Spinal cord (tissue), 9 donors: ENCODE measurements at regions not wholly inside any gene's neighbourhood (a gene's known extent, or its start where the extent isn't known, plus 50 kb on each side); places are given as distances from the start of the nearest gene placed in this dataset.

Source experiments
- DNase-seq, 6 donors: peaks; one replicate each; pipeline versions ENCODE4 v3.0.0 to v3.0.0-alpha.2; 2013 to 2015; ENCODE audit warnings: low spot score in 6 of 6, low read depth in 4 of 6
- H3K27ac ChIP-seq: one replicate; pipeline ENCODE4 v1.5.1; 2013; ENCODE audit warnings: low read depth, low read length, control low read depth
- H3K27me3 ChIP-seq: one replicate; pipeline ENCODE4 v1.6.1; 2013; ENCODE audit warnings: low read length; ENCODE audit not compliant: control insufficient read depth, insufficient read depth
- H3K36me3 ChIP-seq: one replicate; pipeline ENCODE4 v1.6.1; 2013; ENCODE audit warnings: low read length; ENCODE audit not compliant: control insufficient read depth, insufficient read depth
- H3K4me1 ChIP-seq: one replicate; pipeline ENCODE4 v1.6.1; 2013; ENCODE audit warnings: low read length; ENCODE audit not compliant: control insufficient read depth, insufficient read depth
- H3K4me3 ChIP-seq: one replicate; pipeline ENCODE4 v1.5.1; 2013; ENCODE audit warnings: low read depth, low read length, control low read depth
- H3K9me3 ChIP-seq: one replicate; pipeline ENCODE4 v1.6.1; 2013; ENCODE audit warnings: low read length; ENCODE audit not compliant: control insufficient read depth, insufficient read depth
- WGBS: methylation state at CpG from one replicate; pipeline ENCODE4 v1.1.5; 2013; ENCODE audit warnings: missing lambda C conversion rate; ENCODE audit not compliant: insufficient coverage; 5-methylcytosine and 5-hydroxymethylcytosine counted together
- donor health status: healthy.

DNA sequence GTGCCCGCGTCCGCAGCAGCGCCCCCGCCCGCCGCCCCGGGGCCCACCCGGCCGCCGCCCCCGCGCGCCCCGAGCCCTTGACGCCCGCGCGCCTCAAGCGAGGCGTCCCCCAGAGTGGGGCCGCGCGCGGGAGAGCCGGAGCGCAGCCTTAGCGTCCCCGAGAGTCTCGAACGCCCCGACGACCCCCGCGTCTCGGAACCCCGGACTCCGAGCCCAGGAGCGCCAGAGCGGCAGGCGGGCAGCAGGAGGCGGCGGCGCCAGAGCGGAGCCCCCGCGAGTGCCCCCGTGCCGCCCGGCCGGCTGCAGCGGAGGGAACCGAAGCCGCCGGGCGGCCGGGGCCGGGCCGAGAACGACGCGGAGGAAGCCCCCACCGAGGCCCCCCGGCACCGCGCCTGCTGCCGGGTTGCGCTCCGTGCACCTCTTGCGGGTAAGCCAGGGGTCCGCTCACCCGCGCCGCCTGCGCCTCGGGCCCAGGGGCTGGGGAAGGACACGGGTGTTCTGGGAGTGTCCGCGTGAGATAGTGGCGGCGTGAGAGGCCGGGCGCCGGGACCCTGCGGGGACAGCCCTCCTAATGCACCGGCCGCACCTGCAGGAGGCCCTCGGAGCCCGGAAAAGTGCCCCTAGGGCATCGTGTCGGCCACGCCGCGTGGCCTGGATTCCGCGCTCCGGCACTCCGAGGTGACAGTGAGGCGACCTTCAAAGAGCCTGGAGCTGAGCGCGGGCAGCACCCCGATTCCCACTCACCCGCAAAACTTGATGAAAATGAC is 52.0 kb upstream of the ULK4 start:
- under 1% methylated on average over 103 of the region's 103 CpGs for WGBS
- peak in 1 of 6 donors; percentile 51 for DNase-seq
- Histone ChIP-seq H3K4me3 (peak overlapping the region; percentile 65), H3K27me3 (no peaks in the 10 kb centered on the region), H3K4me1 (peaks cover 20% of the 10 kb centered on the region), H3K27ac (peak overlapping the region; percentile 61), H3K36me3 (no peaks in the 10 kb centered on the region), H3K9me3 (no peaks in the 10 kb centered on the region)

DNA sequence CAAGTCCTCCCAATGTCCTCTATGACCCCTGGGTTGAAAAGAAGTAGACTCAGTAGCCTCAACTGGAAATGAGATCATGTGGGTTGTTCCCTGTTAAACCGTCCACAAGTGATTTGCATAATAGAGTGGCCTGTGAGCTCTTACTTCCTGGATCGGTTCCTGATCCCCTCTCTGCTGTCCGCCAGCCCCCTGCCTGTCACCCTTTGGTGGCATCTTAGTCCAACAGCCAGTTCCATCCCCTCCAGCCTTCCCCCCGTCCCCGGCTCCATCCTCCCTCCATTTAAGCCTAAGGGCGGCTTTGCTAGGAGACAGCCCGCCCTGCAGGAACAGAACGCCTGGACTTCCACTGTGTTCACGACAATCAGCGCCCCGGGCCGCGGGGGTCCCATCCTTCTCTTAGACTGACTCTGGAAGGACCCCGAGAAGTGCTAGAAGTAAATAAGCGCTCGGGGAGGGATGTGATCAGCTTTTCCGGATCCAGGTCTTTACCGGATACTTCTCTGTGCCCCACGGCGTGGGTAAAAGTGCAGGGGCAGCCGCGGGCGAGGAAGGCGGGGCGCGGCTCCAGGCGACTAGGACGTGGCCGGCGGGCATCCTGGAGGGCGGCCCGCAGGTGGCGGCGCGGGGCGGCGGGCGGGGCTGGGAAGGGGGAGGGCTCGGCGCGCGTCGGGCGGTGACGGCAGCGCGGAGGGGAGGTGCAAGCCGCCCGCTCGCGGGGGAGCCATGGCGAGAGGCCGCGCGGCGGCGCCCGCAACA is 51.2 kb upstream of the ULK4 start:
- H3K4me3 ChIP-seq, result peak overlapping the region; percentile 53
- under 1% methylated on average over 58 of the region's 58 CpGs for WGBS
- no peaks in the 10 kb centered on the region for H3K36me3 ChIP-seq
- no peaks in the 10 kb centered on the region for H3K9me3 ChIP-seq
- peaks cover 18% of the 10 kb centered on the region for H3K4me1 ChIP-seq
- peak overlapping the region; percentile 85 for H3K27ac ChIP-seq
- peak in 2 of 6 donors; percentile 85 to 87 for DNase-seq
- no peaks in the 10 kb centered on the region for H3K27me3 ChIP-seq

DNA sequence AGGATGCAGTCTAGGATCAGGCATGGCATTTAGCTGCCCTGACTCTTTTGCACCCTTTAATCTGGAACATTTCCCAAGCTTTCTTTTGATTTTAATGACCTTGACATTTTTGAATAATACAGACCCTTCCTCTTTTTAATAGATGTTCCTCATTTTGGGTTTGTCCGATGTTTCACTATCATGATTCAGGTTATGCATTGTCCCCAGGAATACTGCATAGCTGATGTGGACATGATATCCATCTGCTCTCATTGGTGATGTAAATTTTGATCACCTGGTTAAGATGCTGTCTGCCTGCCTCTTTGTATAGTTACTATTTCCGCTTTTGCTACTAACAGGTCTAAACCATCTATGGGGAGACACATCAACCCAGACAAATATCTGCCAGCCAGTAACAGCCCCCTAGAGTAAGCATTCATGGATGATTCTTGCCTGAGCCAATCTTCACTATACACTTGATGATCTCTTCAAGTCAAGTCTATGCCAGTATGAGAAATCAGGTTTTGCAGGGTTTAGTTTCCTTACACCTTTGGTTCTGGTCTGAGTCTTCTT is 50.6 kb upstream of the ULK4 start:
- no peaks in the 10 kb centered on the region for H3K36me3 ChIP-seq
- DNase-seq, result no peak
- peak overlapping the region; percentile 85 for H3K27ac ChIP-seq
- 50% methylated on average over 1 of the region's 2 CpGs for WGBS
- H3K4me1 ChIP-seq, result peaks cover 18% of the 10 kb centered on the region
- H3K27me3 ChIP-seq, result no peaks in the 10 kb centered on the region
- no peaks in the 10 kb centered on the region for H3K9me3 ChIP-seq
- H3K4me3 ChIP-seq, result peak overlapping the region; percentile 53
